ENCODE measurements at regions not wholly inside any gene's neighbourhood (a gene's known extent, or its start where the extent isn't known, plus 50 kb on each side); places are given as distances from the start of the nearest gene placed in this dataset.

DNA sequence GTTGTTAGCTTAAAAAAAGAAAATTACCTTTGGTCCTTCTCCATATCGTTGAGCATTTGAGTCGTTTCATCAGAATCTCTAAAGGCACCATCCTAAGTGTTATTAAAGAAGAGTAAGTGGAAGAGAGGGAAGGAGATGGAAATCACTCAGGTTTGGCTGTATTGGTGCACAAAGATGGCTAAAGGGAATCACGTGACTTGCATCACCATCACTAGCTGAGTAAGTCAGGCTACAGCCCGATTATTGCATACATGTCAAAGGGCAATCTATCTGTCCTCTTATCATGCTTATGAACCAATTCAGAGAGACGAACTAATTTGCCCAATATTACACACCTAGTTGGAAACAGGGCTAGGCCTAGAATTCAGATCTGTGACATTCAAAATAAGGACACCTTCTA is 137.6 kb downstream of the CMPK2 start:
- no peak for DNase-seq (ENCODE audit: low spot score)

DNA sequence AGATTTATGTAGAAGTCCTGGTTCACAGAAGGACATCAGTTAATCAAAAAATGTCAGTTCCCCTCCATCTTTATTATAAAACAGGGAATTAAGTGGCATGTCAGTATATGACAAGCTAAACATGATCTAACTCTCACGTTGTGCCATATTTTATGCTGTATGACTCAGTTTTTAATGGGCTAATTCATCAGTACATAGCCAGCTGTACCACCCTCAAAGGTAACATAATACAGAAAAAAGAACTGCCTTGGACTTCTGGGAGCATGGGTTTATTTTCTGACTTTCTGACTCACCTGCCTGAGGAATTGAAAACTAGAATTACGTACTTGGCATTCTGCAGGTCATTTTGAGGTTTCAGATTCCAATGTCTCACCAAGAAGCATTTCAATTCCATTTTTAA is 135.7 kb downstream of the CMPK2 start:
- no peak for DNase-seq (ENCODE audit: low spot score)

DNA sequence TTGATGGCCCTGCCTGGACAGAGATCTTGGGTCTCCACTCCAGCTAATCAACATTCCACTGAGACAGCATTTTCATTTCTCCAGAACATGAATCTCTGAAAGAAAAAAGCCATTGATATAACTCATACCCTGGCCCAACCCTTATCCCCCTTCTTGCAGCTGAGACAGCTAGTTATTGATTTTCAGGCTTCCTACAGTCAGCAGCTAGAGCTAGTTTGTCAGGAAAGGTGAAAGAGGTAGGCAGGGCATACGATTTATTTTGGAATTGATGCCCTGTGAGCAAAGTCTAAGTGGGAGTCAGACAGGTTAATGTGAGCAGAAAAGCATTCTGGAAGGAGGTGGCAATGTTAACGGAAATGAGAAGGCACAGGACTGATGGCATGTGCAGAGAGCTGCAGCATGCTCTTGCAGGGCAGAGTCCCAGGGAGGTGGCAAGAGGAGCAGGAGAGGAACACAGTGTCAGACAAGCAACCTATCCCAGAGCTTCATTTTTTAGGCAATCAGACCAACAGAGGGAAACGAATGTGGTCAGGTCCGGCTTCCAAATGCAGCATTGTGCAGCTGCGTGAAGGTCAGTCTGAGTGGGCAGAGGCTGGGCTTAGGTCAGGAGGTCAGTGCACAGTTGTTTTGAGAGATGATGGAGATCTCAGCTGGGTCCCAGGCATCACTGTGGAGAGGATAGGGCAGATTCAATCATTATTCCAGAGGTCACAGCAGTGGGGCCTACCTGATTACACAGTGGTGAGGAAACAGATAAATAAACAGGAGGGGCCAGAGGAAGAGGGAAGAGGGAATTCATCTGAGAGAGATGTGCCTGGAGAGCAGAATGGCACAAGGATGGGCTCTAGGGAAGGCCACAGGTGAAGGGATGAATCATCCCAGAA is 134.8 kb downstream of the CMPK2 start:
- DNase-seq (ENCODE audit: low spot score) = no peak

DNA sequence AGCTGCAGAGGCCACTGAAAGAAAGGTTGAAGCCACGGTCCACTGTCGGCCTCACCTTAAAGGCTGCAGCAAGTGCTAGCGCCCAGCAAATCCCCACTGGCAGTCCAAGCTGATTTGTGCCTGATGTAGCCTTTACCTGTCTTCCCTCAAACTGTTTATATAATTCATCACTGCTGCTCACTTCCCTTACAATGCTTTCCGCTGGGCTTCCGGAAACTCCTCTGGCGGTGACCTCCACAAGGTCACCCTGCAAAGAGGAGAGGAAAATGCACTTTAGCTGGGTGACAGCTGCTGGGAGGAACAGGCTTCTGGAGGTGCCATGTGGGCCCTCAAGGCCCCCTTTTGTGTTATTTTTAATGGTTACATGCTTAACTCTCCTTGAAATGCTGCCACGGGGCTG is 126.2 kb downstream of the CMPK2 start:
- no peak for DNase-seq (ENCODE audit: low spot score)

DNA sequence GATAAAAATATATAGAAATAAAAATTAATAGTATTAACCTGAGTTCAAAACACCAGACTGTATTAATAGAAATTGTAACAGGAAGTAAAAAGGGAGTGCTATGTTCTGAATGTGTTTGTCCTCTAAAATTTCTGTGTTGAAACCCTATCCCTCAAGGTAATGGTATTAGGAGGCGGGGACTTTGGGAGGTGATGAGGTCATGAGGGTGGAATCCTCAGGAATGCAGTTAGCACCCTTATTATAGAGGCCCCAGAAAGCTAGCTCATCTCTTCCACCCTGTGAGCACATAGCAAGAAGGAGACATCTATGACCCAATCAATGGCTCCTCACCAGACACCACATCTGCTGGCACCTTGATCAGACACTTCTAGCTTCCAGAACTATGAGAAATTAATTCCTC is 124.5 kb downstream of the CMPK2 start:
- DNase-seq (ENCODE audit: low spot score) = no peak

DNA sequence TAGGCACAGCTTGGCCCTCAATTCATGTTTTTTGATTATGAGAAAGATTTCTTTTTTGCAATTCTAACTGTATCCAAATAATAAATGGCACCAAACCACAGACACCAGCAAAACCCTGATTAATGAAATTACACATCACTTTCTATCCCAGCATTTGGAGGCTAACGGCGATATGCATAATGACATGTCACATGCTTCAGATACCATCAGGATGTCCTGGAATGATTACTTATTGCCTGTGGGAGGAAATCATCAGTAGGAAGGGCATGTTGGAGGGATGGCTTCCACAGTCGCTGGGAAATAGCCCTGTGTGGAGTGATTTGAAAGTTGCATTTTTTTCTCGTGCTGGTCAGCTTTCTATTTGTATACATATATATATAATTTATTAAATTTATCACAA is 121.7 kb downstream of the CMPK2 start:
- DNase-seq (ENCODE audit: low spot score) = no peak

DNA sequence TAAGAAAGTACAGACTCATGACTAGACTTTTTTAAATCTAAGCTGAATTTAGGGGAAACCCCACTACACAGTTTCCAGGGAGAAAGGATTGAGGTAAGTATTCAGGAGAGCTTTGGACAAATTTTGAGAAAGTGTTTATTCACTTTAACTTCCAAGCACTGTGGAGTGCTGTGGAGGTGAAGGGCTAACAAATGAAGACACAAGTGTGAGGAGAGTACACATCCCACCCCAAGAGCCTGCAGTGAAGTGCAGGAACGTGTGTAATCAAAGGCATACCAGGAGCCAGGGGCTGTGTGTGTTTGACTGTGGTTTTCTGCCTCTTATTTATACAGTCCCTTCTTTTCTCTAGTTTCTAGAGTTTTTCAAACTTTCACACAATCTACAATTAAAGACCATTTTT is 118.3 kb downstream of the CMPK2 start:
- no peak for DNase-seq (ENCODE audit: low spot score)

DNA sequence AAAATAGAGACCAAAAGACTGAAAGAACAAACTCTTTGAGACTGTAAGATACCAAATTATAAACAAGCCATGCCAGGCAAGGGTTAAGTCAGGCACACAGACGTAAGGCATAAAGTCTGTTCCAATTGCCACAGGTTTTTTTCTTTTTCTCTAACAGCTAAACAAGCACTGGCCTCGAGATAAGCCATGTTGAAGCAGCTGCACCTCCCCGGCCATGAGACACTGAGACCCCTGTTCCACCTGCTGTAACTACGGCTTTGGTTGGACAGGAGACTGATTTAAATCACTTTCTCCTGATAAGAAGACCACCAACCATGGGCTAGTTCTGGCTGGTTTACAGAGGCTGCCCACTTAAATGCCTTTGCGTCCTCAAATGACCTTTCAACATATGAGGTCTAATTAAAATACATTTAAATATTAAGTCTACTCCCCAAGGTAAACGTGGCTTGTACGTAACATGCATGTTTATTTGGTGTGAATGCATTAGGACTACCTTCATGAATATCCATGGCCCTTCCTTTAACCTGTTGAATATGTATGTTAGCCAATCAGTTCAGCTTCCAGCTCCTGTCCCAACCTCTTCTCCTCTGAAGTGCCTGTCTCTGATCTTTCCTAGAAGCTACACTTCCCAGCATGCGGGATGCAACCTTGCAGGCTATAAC is 117.2 kb downstream of the CMPK2 start:
- DNase-seq (ENCODE audit: low spot score) = no peak

DNA sequence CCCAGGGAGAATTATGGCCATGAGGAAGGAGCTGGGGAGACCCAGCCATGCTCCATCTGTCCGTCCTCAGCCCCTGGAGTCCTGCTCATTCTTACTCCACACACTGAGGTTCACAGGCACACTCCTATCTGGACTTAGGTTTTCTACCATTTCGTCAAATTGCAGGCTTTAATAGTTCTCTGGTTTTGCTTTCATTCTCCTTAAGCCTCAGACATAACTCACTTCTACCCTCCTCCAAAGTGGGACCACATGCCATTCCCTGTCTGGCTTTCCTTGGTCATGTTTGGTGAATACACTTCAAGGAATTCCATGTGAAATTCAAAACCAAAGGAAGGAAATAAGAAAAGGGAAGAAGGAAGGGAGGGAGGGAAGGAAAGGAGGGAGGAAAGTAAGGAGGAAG is 115.7 kb downstream of the CMPK2 start:
- no peak for DNase-seq (ENCODE audit: low spot score)

DNA sequence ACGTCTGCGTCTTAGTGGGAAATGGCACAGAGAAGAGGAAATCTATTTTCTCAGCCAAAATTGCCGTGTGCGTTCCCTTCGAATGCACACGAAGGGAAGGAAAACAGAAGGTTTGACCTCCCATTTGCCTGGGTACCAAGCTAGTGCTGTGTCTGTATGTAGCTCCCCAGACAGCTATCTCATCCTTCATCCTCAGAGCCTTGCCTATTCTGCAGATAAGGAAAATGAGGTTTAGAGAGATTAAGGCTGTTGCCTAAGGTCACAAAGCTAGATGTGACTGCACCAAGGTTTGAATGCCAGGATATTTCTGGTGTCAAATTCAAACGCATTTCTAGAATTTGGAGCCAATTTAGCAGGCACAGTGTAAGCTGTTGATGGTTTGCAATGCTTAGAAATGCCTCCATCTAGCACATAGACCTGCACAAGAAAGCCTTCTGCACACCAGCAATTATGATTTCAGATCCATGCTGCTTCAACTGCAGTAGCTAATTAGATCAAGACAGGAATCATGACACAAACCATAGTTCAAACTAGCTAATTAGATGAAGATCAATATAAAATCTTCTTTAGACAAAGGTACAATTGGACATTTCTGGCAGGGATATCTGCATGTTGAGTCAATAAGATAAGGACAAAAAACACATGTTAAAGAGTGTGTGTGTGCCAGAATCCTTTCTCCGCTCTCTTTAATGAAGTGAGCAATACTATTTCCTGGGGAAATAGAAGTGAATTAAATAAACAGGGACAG is 115.1 kb downstream of the CMPK2 start:
- no peak for DNase-seq (ENCODE audit: low spot score)

DNA sequence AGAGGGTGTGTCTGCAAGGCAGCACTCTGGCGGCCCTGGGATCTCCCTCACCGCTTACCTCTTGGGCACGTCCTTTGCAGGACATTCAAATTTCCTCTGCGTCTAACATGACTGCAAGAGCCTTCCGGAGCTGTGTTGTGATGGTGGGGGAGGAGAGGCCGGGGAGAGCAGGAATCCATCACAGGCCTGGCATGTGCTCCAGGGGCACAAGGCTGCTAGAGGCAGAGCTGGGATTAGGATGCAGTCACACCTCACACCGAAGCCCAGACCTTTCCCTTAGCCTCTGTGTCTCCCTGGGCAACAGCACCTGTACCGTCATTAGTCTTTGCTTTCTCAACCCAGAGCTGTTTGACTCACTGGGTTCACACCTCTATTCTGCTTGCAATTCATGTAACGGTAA is 111.3 kb downstream of the CMPK2 start:
- DNase-seq (ENCODE audit: low spot score) = no peak

DNA sequence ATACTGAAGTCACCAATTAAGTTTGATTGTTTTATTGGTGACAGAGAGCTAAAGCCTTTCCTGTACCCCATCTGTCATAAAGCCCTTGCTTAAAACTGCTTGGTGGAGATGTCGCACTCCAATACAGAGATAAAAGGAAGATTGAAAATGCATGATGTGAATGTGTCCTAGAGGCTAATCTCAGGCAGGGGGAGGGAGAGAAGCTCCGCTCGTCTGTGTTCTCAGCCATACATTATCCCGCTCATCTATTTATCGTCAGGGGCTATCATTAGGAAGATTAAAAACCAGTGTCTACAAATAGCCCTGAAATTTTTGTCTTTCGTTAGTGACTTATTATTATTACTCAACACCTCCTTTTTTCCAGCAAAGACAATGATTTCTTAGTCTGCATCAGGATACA is 110.3 kb downstream of the CMPK2 start:
- no peak for DNase-seq (ENCODE audit: low spot score)

DNA sequence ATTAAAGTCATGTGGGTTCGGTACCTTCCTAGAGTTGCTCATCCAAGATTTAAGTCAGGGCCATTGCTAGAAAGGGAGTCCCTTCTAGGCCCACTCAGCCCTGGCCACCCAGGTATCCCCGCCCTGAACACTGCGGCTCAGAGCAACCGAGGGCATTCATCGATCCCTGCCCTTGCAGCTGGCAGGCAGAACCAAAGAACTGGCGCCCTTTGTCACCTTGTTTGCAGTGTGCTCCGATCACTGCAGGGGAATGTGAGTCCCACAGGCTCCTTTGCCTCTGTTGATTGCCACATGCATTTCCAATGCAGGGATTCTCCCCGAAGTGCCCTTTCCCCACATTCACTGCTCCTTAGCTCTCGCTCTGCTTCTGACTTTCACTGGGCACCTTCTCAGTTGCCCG is 108.5 kb downstream of the CMPK2 start:
- peak; percentile 39 for DNase-seq (ENCODE audit: low spot score)

DNA sequence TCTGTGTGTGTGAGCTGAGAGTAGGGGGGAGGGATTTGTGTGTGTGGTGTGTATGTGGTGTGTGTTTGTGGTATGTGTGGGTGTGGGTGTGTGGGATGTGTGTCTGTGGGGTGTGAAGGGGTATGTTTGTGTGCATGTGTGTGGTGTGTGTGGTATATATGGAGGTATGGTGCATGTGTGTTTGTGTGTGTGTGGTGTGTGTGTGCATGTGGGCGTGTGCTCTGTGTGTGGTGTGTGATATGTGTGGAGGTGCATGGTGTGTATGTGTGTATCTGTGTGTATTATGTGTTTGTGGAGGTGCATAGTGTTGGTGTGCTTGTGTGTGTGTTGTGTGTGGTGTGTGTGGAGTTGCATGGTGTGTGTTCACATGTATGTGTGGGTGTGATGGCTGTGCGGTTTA is 106.0 kb downstream of the CMPK2 start:
- DNase-seq (ENCODE audit: low spot score) = no peak

DNA sequence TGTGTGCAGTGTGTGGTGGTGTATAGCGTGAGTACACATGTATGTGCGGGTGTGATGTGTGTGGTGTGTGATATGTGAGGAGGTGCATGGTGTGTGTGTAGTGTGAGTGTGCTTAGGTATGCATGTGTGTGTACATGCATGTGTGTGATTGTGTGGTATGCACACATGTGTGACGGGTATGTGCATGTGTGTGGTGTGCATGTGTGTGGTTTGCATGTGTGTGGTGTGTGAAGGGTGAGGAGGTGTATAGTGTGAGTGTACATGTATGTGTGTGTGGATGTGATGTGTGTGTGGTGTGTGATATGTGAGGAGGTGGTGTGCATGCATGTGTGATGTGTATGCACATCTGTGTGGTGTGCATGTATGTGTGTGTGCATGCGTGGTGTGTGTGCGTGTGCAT is 105.6 kb downstream of the CMPK2 start:
- no peak for DNase-seq (ENCODE audit: low spot score)

DNA sequence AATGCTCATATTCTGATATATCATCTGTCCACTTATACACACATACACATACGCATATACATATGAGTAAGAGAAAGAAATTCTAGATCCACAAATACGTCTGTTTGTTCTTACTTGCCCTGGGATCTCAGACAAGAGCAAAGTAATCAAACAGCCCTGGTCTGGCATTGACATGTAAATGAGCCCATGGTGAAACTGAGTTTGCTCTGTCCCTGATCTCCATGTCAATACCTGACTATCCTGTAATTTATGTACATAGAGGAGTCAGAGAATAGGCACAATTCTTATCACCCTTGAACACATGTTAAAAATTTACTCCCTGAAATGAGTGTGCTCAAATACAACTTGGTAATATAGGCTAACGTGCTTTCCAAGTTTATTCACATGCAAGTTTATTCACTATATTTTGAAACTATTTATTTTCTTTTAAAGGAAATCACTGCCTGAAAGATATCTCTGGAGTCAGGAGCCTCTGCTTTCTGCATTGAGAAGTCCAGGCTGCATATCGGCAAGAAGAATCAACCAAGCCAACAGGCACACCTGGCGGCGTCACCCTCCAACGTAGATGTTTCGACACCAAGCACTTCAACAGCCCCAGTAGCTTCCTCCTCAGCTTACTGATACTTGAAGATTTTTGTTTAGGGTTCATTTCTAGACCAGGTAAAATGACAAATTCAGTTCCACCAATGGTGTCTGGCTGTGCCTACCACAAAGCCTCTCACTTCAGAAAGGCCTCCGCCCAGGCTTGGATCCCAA is 100.6 kb downstream of the CMPK2 start:
- no peak for DNase-seq (ENCODE audit: low spot score)

DNA sequence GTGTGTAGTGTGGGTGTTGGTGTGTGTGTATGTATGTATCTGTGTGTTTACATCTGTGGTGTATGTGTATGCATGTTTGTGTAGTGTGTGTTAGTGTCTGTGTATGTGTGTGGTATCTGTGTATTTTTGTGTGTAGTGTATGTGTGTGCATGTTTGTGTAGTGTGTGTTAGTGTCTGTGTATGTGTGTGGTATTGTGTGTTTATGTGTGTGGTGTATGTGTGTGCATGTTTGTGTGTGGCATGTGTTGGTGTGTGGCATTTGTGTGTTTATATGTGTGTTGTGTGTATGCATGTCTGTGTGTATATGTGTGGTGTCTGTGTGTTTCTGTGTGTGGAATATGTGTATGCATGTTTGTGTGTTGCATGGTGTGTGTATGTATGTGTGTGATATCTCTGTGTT is 96.4 kb downstream of the CMPK2 start:
- no peak for DNase-seq (ENCODE audit: low spot score)

DNA sequence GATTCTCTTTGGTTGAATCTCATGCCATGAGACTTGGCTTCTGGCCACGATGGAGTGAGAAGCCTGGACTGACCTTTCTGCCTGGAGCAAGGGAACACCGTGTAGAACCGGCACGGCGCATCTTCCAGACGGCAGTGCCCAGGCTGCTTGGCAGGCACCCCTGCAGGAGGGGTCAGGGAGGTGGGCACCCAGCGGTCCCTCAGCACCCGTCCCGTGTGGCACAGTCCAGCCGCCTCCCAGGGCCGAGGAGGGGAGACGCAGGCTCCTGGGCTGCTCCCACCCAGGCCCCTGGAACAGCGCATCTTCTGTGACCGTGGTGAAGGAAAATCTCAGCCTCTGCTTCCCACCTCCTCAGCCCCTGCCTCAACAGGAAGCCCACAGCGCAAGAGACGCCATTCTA is 95.7 kb downstream of the CMPK2 start:
- DNase-seq (ENCODE audit: low spot score) = no peak

DNA sequence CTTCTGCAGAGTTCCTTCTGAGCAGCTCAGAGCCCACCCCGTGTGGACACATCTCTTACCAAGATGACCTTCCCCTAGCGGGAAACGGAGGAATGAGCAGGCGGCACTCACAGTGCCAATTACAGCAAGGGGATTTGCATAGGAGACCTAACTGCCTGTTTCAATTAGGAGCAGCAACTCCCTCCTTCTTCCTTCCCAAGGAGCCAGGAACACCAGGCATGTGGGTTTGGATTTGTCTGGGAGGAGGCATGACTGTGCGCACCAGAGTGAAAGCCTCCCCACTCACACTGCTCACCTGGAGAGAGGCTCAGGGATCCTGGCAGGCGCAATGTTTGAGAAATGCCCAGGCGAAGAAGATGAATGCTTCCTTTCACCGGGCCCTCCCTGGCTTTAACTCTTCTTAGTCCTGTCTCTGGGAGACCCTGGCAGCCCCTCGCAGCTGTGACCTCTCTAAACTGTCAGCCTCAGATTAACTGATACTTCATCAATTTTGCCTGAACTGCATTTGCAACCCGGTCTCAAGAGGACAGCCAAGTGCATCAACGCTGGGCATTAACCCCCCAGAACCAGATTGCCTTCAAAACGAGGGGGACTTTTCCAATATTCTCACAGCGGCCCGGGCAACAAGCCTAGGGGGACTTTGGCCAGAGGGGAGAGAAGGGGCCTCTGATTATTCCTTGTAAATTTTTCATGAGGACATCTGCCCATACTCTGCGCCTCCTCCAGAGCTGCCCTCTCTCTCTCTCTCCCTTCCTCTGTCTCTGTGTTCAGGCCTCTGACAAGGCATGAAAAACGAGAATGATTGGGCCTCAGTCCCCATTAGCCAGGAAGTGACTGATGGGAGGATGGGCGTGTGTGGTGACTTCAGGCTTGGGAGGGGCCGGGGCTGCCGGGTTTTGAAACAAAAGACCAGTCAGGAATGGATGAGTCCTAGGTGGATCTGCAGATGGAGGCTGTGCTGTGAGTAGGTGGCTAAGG is 93.8 kb downstream of the CMPK2 start:
- DNase-seq (ENCODE audit: low spot score) = no peak

DNA sequence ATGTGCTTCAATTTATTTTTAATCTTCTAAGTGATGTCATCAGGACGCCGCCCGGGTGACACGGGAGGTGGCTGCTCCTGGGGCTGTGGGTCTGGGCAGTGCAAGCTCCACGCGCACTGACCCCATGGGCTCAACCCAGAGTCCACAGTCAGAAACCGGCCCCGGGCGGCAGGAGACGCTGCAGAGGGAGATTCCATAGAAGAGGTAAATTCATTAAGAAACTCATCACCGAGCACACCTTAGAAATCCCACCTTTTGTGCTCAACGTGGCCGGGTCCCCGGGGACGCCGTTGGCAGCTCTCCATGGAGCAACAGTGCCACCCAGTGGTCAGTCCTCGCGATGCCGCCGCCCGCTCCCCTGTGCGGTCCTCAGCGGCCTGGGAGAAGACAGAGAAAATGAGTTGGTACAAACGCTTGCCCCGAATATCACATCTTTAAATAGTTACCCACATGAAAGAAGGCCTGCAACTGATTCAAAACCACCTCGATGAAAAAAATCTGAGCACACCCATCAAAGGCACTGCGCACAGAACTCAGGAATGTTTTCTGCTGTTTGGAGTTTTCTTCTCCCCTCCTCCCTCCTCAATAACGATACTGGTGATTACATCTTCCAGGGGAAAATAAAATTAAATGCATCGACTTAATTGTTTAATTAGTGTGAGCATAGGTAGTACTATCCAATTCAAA is 92.6 kb downstream of the CMPK2 start:
- peak; percentile 51 for DNase-seq (ENCODE audit: low spot score)

All from mucosa of gallbladder (tissue), 1 donor.